GM21723 (cell line): ENCODE measurements at regions not wholly inside any gene's neighbourhood (a gene's known extent, or its start where the extent isn't known, plus 50 kb on each side); places are given as distances from the start of the nearest gene placed in this dataset.

Source experiments
- ATAC-seq: cut with Tn5 transposase; IDR thresholded peaks from one replicate; pipeline ENCODE4 v1.9.1; 2021; ENCODE audit warnings: mild to moderate bottlenecking, moderate library complexity; ENCODE audit not compliant: unreplicated experiment

- no peak for ATAC-seq
Measured at GRCh38 chr12:125355614-125356013, 290.4 kb downstream of the AACS start.

GRCh38 chr12:125356111-125356510 lies 290.9 kb downstream of the AACS start:
- ATAC-seq: no peak

- no peak for ATAC-seq
Measured at GRCh38 chr12:125357561-125357960, 292.3 kb downstream of the AACS start.

- no peak for ATAC-seq
Measured at GRCh38 chr12:125360540-125360939, 295.3 kb downstream of the AACS start.

GRCh38 chr12:125371033-125371432 lies 305.8 kb downstream of the AACS start:
- no peak for ATAC-seq

GRCh38 chr12:125372085-125372484 lies 306.9 kb downstream of the AACS start:
- ATAC-seq: no peak

- no peak for ATAC-seq
Measured at GRCh38 chr12:125373375-125373774, 308.1 kb downstream of the AACS start.

GRCh38 chr12:125376422-125376821 lies 311.2 kb downstream of the AACS start:
- ATAC-seq: no peak

GRCh38 chr12:125377093-125377492 lies 311.9 kb downstream of the AACS start:
- no peak for ATAC-seq

- ATAC-seq: no peak
Measured at GRCh38 chr12:125381373-125381772, 316.1 kb downstream of the AACS start.

GRCh38 chr12:125382926-125383325 lies 317.7 kb downstream of the AACS start:
- ATAC-seq: no peak

- no peak for ATAC-seq
Measured at GRCh38 chr12:125386652-125387051, 321.4 kb downstream of the AACS start.

- ATAC-seq: no peak
Measured at GRCh38 chr12:125387206-125387605, 322.0 kb downstream of the AACS start.

GRCh38 chr12:125389061-125389697 lies 323.9 kb downstream of the AACS start:
- no peak for ATAC-seq

GRCh38 chr12:125393569-125393968 lies 328.3 kb downstream of the AACS start:
- ATAC-seq: no peak

- no peak for ATAC-seq
Measured at GRCh38 chr12:125395583-125396215, 330.5 kb downstream of the AACS start.

GRCh38 chr12:125399489-125399888 lies 334.3 kb downstream of the AACS start:
- no peak for ATAC-seq

- no peak for ATAC-seq
Measured at GRCh38 chr12:125402874-125403789, 337.9 kb downstream of the AACS start.

- ATAC-seq: no peak
Measured at GRCh38 chr12:125403843-125404242, 338.6 kb downstream of the AACS start.

- ATAC-seq: peak; percentile 84
Measured at GRCh38 chr12:125406131-125406530, 340.9 kb downstream of the AACS start.

- no peak for ATAC-seq
Measured at GRCh38 chr12:125408718-125409117, 343.5 kb downstream of the AACS start.

- no peak for ATAC-seq
Measured at GRCh38 chr12:125412506-125412905, 347.3 kb downstream of the AACS start.
